ENCODE measurements at regions not wholly inside any gene's neighbourhood (a gene's known extent, or its start where the extent isn't known, plus 50 kb on each side); places are given as distances from the start of the nearest gene placed in this dataset.

- H3K4me1 Mint-ChIP-seq, result peaks cover 20% of the 10 kb centered on the region
- no peak for TF ChIP-seq ETS1 (IDR thresholded peaks at IDR 0.05)
- no peak for TF ChIP-seq ZNF462 (CRISPR knock-in tag; IDR thresholded peaks at IDR 0.05)
- no peak for TF ChIP-seq CREB1 (CRISPR knock-in tag; IDR thresholded peaks at IDR 0.05; ENCODE audit: low read depth)
- TF ChIP-seq EZH2phosphoT487 (IDR thresholded peaks at IDR 0.05; ENCODE audit: unreplicated experiment), result no peak
- no peak for TF ChIP-seq JUNB (IDR thresholded peaks at IDR 0.05; ENCODE audit: unreplicated experiment)
- TF ChIP-seq CTCF (conservative IDR thresholded peaks at IDR 0.05; ENCODE audit: low read depth in 2 of 2), result no peak
- no peak for TF ChIP-seq ZNF331 (CRISPR knock-in tag; IDR thresholded peaks at IDR 0.05; ENCODE audit: low read depth)
- no peak for TF ChIP-seq POLR2AphosphoS5 (IDR thresholded peaks at IDR 0.05; ENCODE audit: low read depth)
- TF ChIP-seq NANOG (IDR thresholded peaks at IDR 0.05; ENCODE audit: borderline replicate concordance), result no peak
- TF ChIP-seq EZH2 (IDR thresholded peaks at IDR 0.05; ENCODE audit: low read depth, unreplicated experiment), result no peak
- no peak for TF ChIP-seq ZNF114 (CRISPR knock-in tag; IDR thresholded peaks at IDR 0.05)
- TF ChIP-seq STAT1 (IDR thresholded peaks at IDR 0.05; ENCODE audit: unreplicated experiment), result no peak
- no peak for TF ChIP-seq REST (IDR thresholded peaks at IDR 0.05; ENCODE audit: unreplicated experiment)
- H3K4me3 ChIP-seq, result no peak overlapping the region
- no peaks in the 10 kb centered on the region for H3K9me2 ChIP-seq (ENCODE audit: insufficient read depth)
- no peaks in the 10 kb centered on the region for H3K36me3 ChIP-seq (ENCODE audit: insufficient read depth)
- no peak for DNase-seq (ENCODE audit: low spot score)
- H2AFZ ChIP-seq, result no peak overlapping the region
- H3K4me2 ChIP-seq, result no peak overlapping the region
- H4K20me1 ChIP-seq (replicated peaks; ENCODE audit: insufficient read depth), result no peaks in the 10 kb centered on the region
- H3K27me3 ChIP-seq (ENCODE audit: insufficient read depth), result no peaks in the 10 kb centered on the region
- no peaks in the 10 kb centered on the region for H3F3A ChIP-seq (replicated peaks; ENCODE audit: low read depth)
- ATAC-seq, result no peak
- no peak overlapping the region for H3K27ac ChIP-seq (ENCODE audit: low read depth)
- no peaks in the 10 kb centered on the region for H3K79me2 ChIP-seq (replicated peaks; ENCODE audit: insufficient read depth)
- peaks cover 8% of the 10 kb centered on the region for H3K4me1 ChIP-seq (ENCODE audit: insufficient read depth)
- H3K36me3 Mint-ChIP-seq (ENCODE audit: low read depth), result peaks cover 13% of the 10 kb centered on the region
- peaks cover 10% of the 10 kb centered on the region; the same call in 2 of the 3 replicates for H3K9me3 Mint-ChIP-seq
- H3K4me3 Mint-ChIP-seq, result no peak overlapping the region
- peaks cover 12% of the 10 kb centered on the region for H3K27me3 Mint-ChIP-seq (ENCODE audit: insufficient read depth, low read depth, poor library complexity)
- no peak overlapping the region for H3K27ac Mint-ChIP-seq
These were observed 250.7 kb upstream of the POU3F1 start for GRCh38 chr1:38297246-38297645.

Data from GM23338 (cell line).